CD4-positive, alpha-beta T cell treated with Interleukin-4 for 4 hours (primary cell): ENCODE measurements at regions not wholly inside any gene's neighbourhood (a gene's known extent, or its start where the extent isn't known, plus 50 kb on each side); places are given as distances from the start of the nearest gene placed in this dataset.
"Not testable (repeated sequence)": the region's sequence is repeated elsewhere in the genome, so short reads cannot be mapped to it uniquely, and the experiment has no call there.

Experiments
- DNase-seq: peaks from one replicate; pipeline ENCODE4 v3.0.0-alpha.2; 2020

- DNase-seq: no peak
These were observed 337.5 kb downstream of the EPHA7 start for GRCh38 chr6:93081901-93082300.

GRCh38 chr6:93079061-93079460 is 340.3 kb downstream of the EPHA7 start:
- no peak for DNase-seq

- DNase-seq: no peak
These were observed 345.5 kb downstream of the EPHA7 start for GRCh38 chr6:93073811-93074210.

- no peak for DNase-seq
These were observed 349.5 kb downstream of the EPHA7 start for GRCh38 chr6:93069856-93070255.

GRCh38 chr6:93059911-93060310 is 359.4 kb downstream of the EPHA7 start:
- DNase-seq: no peak

- no peak for DNase-seq
These were observed 361.8 kb downstream of the EPHA7 start for GRCh38 chr6:93057584-93057983.

- DNase-seq: no peak
These were observed 371.0 kb downstream of the EPHA7 start for GRCh38 chr6:93048381-93048780.

- no peak for DNase-seq
These were observed 372.3 kb downstream of the EPHA7 start for GRCh38 chr6:93047033-93047432.

GRCh38 chr6:93045156-93045555 is 374.2 kb downstream of the EPHA7 start:
- DNase-seq: no peak

GRCh38 chr6:93040375-93040774 is 379.0 kb downstream of the EPHA7 start:
- DNase-seq: no peak

- DNase-seq: no peak
These were observed 382.5 kb downstream of the EPHA7 start for GRCh38 chr6:93036835-93037234.

- no peak for DNase-seq
These were observed 383.6 kb downstream of the EPHA7 start for GRCh38 chr6:93035756-93036155.

- no peak for DNase-seq
These were observed 398.0 kb downstream of the EPHA7 start for GRCh38 chr6:93021235-93021915.

- DNase-seq: no peak
These were observed 401.7 kb downstream of the EPHA7 start for GRCh38 chr6:93017626-93018025.

GRCh38 chr6:93017213-93017612 is 402.1 kb downstream of the EPHA7 start:
- DNase-seq: no peak

- no peak for DNase-seq
These were observed 406.3 kb downstream of the EPHA7 start for GRCh38 chr6:93013054-93013453.

GRCh38 chr6:93008375-93008774 is 411.0 kb downstream of the EPHA7 start:
- DNase-seq: no peak

- no peak for DNase-seq
These were observed 429.7 kb downstream of the EPHA7 start for GRCh38 chr6:92989656-92990055.

GRCh38 chr6:92979281-92979680 is 440.1 kb downstream of the EPHA7 start:
- no peak for DNase-seq

- no peak for DNase-seq
These were observed 442.3 kb downstream of the EPHA7 start for GRCh38 chr6:92977018-92977417.

GRCh38 chr6:92967362-92967761 is 452.0 kb downstream of the EPHA7 start:
- no peak for DNase-seq

- no peak for DNase-seq
These were observed 456.5 kb downstream of the EPHA7 start for GRCh38 chr6:92962846-92963245.

- not testable (repeated sequence) for DNase-seq
These were observed 467.2 kb downstream of the EPHA7 start for GRCh38 chr6:92952111-92952510.

- no peak for DNase-seq
These were observed 473.6 kb downstream of the EPHA7 start for GRCh38 chr6:92945799-92946198.

- no peak for DNase-seq
These were observed 475.2 kb downstream of the EPHA7 start for GRCh38 chr6:92944132-92944531.
